HG03571 (cell line): ENCODE measurements at regions not wholly inside any gene's neighbourhood (a gene's known extent, or its start where the extent isn't known, plus 50 kb on each side); places are given as distances from the start of the nearest gene placed in this dataset.

Experiments
- ATAC-seq: cut with Tn5 transposase; IDR thresholded peaks from one replicate; pipeline ENCODE4 v1.9.1; 2021; ENCODE audit not compliant: unreplicated experiment

- no peak for ATAC-seq
Observed at GRCh38 chr6:43838276-43839036, 68.4 kb downstream of the VEGFA start.

- ATAC-seq, result no peak
Observed at GRCh38 chr6:43837507-43837906, 67.5 kb downstream of the VEGFA start.

- ATAC-seq, result no peak
Observed at GRCh38 chr6:43836507-43837240, 66.7 kb downstream of the VEGFA start.
